ENCODE measurements at regions not wholly inside any gene's neighbourhood (a gene's known extent, or its start where the extent isn't known, plus 50 kb on each side); places are given as distances from the start of the nearest gene placed in this dataset.

GRCh38 chr2:126381091-126381490 is 274.9 kb upstream of the GYPC start:
- H3K4me3 ChIP-seq (ENCODE audit: low read depth, low read length): no peak overlapping the region
- peak; percentile 3 for DNase-seq (ENCODE audit: low read depth)
- TF ChIP-seq CTCF (IDR thresholded peaks at IDR 0.05; ENCODE audit: insufficient read depth, low read length): no peak

- H3K4me3 ChIP-seq (ENCODE audit: low read depth, low read length): no peak overlapping the region
- TF ChIP-seq CTCF (IDR thresholded peaks at IDR 0.05; ENCODE audit: insufficient read depth, low read length): no peak
- no peak for DNase-seq (ENCODE audit: low read depth)
Observed at GRCh38 chr2:126382998-126383397, 273.0 kb upstream of the GYPC start.

GRCh38 chr2:126383800-126384199 is 272.2 kb upstream of the GYPC start:
- no peak for DNase-seq (ENCODE audit: low read depth)

DNA sequence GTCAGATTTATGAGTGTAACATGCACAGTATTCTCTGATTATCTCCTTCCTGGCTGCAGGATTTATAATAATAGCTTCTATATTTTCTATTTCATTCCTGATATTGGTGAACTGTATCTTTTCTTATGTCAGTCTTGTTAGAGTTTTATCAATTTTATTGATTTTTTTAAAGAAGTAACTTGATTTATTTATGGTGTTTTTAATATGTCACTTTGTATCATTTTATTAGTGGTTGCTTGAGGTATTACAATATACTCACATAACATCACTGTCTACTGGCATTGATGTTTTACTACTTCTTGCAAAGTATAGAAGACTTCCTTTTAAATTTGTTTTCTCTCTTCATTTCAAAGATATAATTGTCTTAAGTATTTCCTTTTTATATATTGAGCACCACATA is 270.5 kb upstream of the GYPC start:
- no peak for TF ChIP-seq CTCF (IDR thresholded peaks at IDR 0.05; ENCODE audit: insufficient read depth, low read length)
- no peak for DNase-seq (ENCODE audit: low read depth)
- no peak overlapping the region for H3K4me3 ChIP-seq (ENCODE audit: low read depth, low read length)

More at GRCh38 chr2:126383800-126384199, 272.2 kb upstream of the GYPC start:
- no peak overlapping the region for H3K4me3 ChIP-seq (ENCODE audit: low read depth, low read length)
- no peak for TF ChIP-seq CTCF (IDR thresholded peaks at IDR 0.05; ENCODE audit: insufficient read depth, low read length)

- TF ChIP-seq CTCF (IDR thresholded peaks at IDR 0.05; ENCODE audit: insufficient read depth, low read length): no peak
- no peak for DNase-seq (ENCODE audit: low read depth)
- H3K4me3 ChIP-seq (ENCODE audit: low read depth, low read length): no peak overlapping the region
Observed at GRCh38 chr2:126385983-126386382, 270.0 kb upstream of the GYPC start.

DNA sequence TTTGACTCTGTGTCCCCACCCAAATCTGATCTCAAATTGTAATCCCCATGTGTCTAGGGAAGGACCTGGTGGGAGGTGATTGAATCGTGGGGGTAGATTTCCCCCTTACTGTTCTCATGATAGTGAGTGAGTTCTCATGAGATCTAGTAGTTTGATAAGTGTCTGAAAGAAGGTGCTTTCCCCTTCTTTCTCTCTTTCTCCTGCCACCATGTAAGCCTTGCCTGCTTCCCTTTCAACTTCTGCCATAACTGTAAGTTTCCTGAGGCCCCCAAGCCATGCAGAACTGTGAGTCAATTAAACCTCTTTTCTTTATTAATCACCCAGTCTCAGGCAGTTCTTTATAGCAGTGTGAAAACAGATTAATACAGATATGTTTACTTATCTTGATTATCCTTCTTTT is 266.5 kb upstream of the GYPC start:
- no peak overlapping the region for H3K4me3 ChIP-seq (ENCODE audit: low read depth, low read length)
- no peak for TF ChIP-seq CTCF (IDR thresholded peaks at IDR 0.05; ENCODE audit: insufficient read depth, low read length)
- no peak for DNase-seq (ENCODE audit: low read depth)

DNA sequence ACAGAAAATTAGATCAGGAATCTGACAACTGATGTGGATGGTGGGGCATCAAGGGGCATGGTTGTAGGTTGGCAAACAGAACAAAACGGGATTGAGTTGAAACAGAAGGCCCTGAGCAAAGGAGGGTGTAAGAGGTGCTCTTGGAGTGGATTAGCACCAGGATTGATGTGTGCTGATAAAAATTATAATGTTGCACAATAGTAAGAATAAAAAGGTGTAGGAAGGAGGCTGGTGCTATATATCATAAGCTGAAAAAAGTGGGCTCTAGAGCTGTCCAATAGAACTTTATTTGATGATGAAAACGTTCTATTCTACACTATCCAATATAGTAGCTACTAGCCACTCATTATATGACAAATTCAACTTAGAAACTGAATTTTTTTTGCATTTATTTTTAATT is 263.1 kb upstream of the GYPC start:
- no peak for DNase-seq (ENCODE audit: low read depth)
- no peak overlapping the region for H3K4me3 ChIP-seq (ENCODE audit: low read depth, low read length)
- TF ChIP-seq CTCF (IDR thresholded peaks at IDR 0.05; ENCODE audit: insufficient read depth, low read length): no peak

Data from fibroblast of the aortic adventitia (primary cell).